Natural killer cell (primary cell): ENCODE measurements at regions not wholly inside any gene's neighbourhood (a gene's known extent, or its start where the extent isn't known, plus 50 kb on each side); places are given as distances from the start of the nearest gene placed in this dataset.

Experiments
- ATAC-seq, 3 donors: fragments of 150-1000 bp in 2 of 3; fragments of 200-7000 bp in 1 of 3; cut with Tn5 transposase; 1 replicate in 1 of 3; 2 replicates in 2 of 3; pipeline ENCODE4 v1.10.0; 2021; ENCODE audit warnings: mild to moderate bottlenecking in 2 of 3, moderate library complexity in 2 of 3
- DNase-seq, 2 donors: peaks; one replicate each; pipeline versions ENCODE4 v3.0.0 to v3.0.0-alpha.2; 2013 to 2021; ENCODE audit warnings: mixed read lengths in 1 of 2
- H3K27ac ChIP-seq: one replicate; pipeline ENCODE4 v1.5.1; 2013; ENCODE audit warnings: mild to moderate bottlenecking, low read length
- H3K27me3 ChIP-seq: one replicate; pipeline ENCODE4 v1.6.1; 2013; ENCODE audit warnings: low read length; ENCODE audit not compliant: control insufficient read depth, insufficient read depth
- H3K36me3 ChIP-seq: one replicate; pipeline ENCODE4 v1.6.1; 2013; ENCODE audit warnings: low read length; ENCODE audit not compliant: control insufficient read depth, insufficient read depth
- H3K4me1 ChIP-seq: one replicate; pipeline ENCODE4 v1.6.1; 2013; ENCODE audit warnings: low read length; ENCODE audit not compliant: control insufficient read depth, insufficient read depth
- H3K4me3 ChIP-seq: one replicate; pipeline ENCODE4 v1.5.1; 2013; ENCODE audit warnings: low read length
- H3K9me3 ChIP-seq: one replicate; pipeline ENCODE4 v1.6.1; 2013; ENCODE audit warnings: low read length; ENCODE audit not compliant: control insufficient read depth, insufficient read depth
- H3K27ac Mint-ChIP-seq, 2 donors: one replicate each; pipeline ENCODE4 v1.8.0; 2022; ENCODE audit warnings: mild to moderate bottlenecking in 2 of 2, mixed read lengths in 2 of 2, moderate library complexity in 1 of 2
- H3K27me3 Mint-ChIP-seq, 2 donors: one replicate each; pipeline ENCODE4 v1.8.0; 2022; ENCODE audit warnings: low read depth in 2 of 2, mixed read lengths in 2 of 2
- H3K36me3 Mint-ChIP-seq: one replicate; pipeline ENCODE4 v1.8.0; 2022; ENCODE audit warnings: mixed read lengths
- H3K4me1 Mint-ChIP-seq, 2 donors: one replicate each; pipeline ENCODE4 v1.8.0; 2022; ENCODE audit warnings: mixed read lengths in 2 of 2
- H3K4me3 Mint-ChIP-seq: one replicate; pipeline ENCODE4 v1.8.0; 2022; ENCODE audit warnings: mild to moderate bottlenecking, moderate library complexity, mixed read lengths
- H3K9me3 Mint-ChIP-seq, 2 donors: one replicate each; pipeline ENCODE4 v1.8.0; 2022; ENCODE audit warnings: mixed read lengths in 2 of 2
- WGBS: methylation state at CpG from one replicate; pipeline ENCODE4 v1.1.7; 2013; ENCODE audit warnings: missing lambda C conversion rate; ENCODE audit not compliant: insufficient coverage; 5-methylcytosine and 5-hydroxymethylcytosine counted together
- intact Hi-C: fragments of 100-400 bp; cut with micrococcal nuclease; formaldehyde crosslinking; loops from one replicate; pipeline ENCODE4 v1.14.2; 2022
- TF ChIP-seq, protein P1 (sequence below): fragments of 200-600 bp; IDR thresholded peaks from one replicate; pipeline ENCODE4 v1.8.0; 2022; ENCODE audit warnings: antibody characterized with exemption

DNA sequence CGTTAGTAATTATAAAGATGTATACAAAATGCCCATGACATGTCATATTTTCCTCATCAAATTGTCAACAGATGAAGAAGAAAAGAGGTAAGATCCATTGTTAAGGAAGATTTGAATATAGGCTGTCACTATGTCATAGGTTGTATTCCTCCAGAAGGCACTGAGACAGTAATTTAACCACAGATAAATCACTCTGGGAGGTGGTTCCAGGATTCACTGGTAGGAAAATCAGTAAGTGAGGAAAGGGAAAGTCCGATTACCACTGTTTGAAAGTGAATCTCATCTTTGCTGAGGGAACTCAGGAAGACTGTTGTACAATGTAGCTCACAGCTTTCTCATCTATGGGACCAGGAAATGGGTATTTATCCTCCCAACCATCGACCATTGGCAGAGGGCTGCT is 152.8 kb upstream of the TMEFF2 start:
- TF ChIP-seq, protein P1, sequence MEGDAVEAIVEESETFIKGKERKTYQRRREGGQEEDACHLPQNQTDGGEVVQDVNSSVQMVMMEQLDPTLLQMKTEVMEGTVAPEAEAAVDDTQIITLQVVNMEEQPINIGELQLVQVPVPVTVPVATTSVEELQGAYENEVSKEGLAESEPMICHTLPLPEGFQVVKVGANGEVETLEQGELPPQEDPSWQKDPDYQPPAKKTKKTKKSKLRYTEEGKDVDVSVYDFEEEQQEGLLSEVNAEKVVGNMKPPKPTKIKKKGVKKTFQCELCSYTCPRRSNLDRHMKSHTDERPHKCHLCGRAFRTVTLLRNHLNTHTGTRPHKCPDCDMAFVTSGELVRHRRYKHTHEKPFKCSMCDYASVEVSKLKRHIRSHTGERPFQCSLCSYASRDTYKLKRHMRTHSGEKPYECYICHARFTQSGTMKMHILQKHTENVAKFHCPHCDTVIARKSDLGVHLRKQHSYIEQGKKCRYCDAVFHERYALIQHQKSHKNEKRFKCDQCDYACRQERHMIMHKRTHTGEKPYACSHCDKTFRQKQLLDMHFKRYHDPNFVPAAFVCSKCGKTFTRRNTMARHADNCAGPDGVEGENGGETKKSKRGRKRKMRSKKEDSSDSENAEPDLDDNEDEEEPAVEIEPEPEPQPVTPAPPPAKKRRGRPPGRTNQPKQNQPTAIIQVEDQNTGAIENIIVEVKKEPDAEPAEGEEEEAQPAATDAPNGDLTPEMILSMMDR: no peak
- DNase-seq (no peak), ATAC-seq (no peak)
- Histone ChIP-seq H3K27ac (no peak overlapping the region), H3K36me3 (no peaks in the 10 kb centered on the region), H3K4me1 (no peaks in the 10 kb centered on the region), H3K9me3 (no peaks in the 10 kb centered on the region), H3K4me3 (no peak overlapping the region), H3K27me3 (no peaks in the 10 kb centered on the region)
- intact Hi-C loops: no loop called here
- H3K36me3 Mint-ChIP-seq: no peaks in the 10 kb centered on the region
- WGBS: 84% methylated on average over 2 of the region's 3 CpGs
- H3K27me3 Mint-ChIP-seq: no peaks in the 10 kb centered on the region
- no peak overlapping the region for H3K27ac Mint-ChIP-seq
- no peaks in the 10 kb centered on the region for H3K4me1 Mint-ChIP-seq
- H3K9me3 Mint-ChIP-seq: peaks cover 4 to 10% of the 10 kb centered on the region in 2 donors
- no peak overlapping the region for H3K4me3 Mint-ChIP-seq

DNA sequence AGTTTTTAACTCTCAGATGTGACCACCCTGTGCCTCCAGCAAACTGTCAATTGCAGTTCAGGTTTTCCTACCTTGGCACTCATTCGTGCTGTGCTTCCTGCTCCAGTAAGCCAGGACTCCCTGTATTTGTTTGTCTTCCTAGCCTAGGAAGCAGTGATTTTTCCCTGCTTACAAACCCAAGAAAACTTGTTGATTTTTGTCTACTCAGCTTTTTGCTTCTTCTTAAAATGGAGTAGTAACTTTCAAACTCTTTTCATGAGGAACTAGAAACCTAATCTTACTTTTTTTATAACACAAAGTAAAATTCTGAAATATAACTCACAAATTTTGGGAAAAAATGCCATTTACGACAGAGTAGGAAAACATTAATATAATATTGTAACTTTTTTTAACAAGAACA is 150.6 kb upstream of the TMEFF2 start:
- H3K27ac Mint-ChIP-seq: no peak overlapping the region
- Histone ChIP-seq H3K36me3 (no peaks in the 10 kb centered on the region), H3K4me1 (no peaks in the 10 kb centered on the region), H3K4me3 (no peak overlapping the region), H3K9me3 (no peaks in the 10 kb centered on the region), H3K27me3 (no peaks in the 10 kb centered on the region), H3K27ac (no peak overlapping the region)
- DNase-seq (no peak), ATAC-seq (no peak)
- intact Hi-C loops: no loop called here
- WGBS: 78% methylated on average over 1 of the region's 2 CpGs
- no peaks in the 10 kb centered on the region for H3K36me3 Mint-ChIP-seq
- no peaks in the 10 kb centered on the region for H3K4me1 Mint-ChIP-seq
- no peaks in the 10 kb centered on the region for H3K27me3 Mint-ChIP-seq
- H3K9me3 Mint-ChIP-seq: peaks cover 7 to 9% of the 10 kb centered on the region in 2 donors
- no peak overlapping the region for H3K4me3 Mint-ChIP-seq
- TF ChIP-seq, protein P1: no peak

DNA sequence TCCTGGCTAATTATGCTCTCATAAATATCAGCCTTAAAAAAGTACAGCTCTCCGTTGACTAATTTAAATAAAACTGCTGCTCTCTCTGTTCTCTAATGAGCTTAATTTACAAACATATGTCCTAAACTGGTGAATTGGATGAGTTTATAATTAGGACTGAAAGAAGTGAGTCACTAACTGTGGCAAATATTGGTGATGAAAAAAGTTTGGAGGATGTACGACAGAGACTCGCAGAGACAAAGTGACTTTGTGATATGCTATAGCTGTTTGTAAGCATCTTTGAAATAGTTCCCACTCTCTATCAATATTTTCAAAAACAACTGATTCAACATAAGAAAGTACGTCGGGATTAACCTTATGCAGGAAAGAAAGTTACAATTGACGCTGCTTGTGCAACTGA is 138.9 kb upstream of the TMEFF2 start:
- no peak for DNase-seq
- Histone ChIP-seq H3K4me1 (no peaks in the 10 kb centered on the region), H3K27me3 (no peaks in the 10 kb centered on the region), H3K4me3 (no peak overlapping the region), H3K36me3 (no peaks in the 10 kb centered on the region), H3K9me3 (no peaks in the 10 kb centered on the region), H3K27ac (no peak overlapping the region)
- H3K9me3 Mint-ChIP-seq: peaks cover 8 to 9% of the 10 kb centered on the region in 2 donors
- no peaks in the 10 kb centered on the region for H3K27me3 Mint-ChIP-seq
- TF ChIP-seq, protein P1: no peak
- H3K4me3 Mint-ChIP-seq: no peak overlapping the region
- H3K36me3 Mint-ChIP-seq: no peaks in the 10 kb centered on the region
- no peaks in the 10 kb centered on the region for H3K4me1 Mint-ChIP-seq
- intact Hi-C loops: no loop called here
- WGBS: 93% methylated on average over 4 of the region's 6 CpGs
- H3K27ac Mint-ChIP-seq: no peak overlapping the region
- ATAC-seq: no peak

DNA sequence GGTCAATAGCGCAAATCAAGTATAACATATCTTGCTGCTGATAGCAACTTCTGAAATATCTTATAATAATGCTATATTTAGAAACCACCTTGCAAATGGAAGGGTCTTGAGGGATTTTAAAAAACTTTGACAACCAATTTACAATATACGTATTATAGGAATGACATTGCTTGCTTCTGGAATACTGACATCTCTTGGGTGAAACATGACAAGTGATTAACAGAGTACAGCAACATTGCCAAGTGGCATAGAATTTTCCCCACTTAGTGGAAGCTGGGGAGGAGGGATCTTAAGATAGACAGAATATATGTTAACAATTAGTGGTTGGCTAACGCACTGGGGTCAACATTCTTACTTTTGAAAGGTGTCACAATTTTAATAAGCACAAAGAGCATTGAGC is 133.6 kb upstream of the TMEFF2 start:
- intact Hi-C loops: no loop called here
- peaks cover 9 to 11% of the 10 kb centered on the region in 2 donors for H3K9me3 Mint-ChIP-seq
- ATAC-seq (no peak), DNase-seq (no peak)
- Histone ChIP-seq H3K27me3 (no peaks in the 10 kb centered on the region), H3K36me3 (no peaks in the 10 kb centered on the region), H3K27ac (no peak overlapping the region), H3K4me3 (no peak overlapping the region), H3K4me1 (no peaks in the 10 kb centered on the region), H3K9me3 (no peaks in the 10 kb centered on the region)
- 89% methylated on average over 1 of the region's 3 CpGs for WGBS
- no peaks in the 10 kb centered on the region for H3K4me1 Mint-ChIP-seq
- TF ChIP-seq, protein P1: no peak
- no peak overlapping the region for H3K27ac Mint-ChIP-seq
- H3K36me3 Mint-ChIP-seq: no peaks in the 10 kb centered on the region
- no peak overlapping the region for H3K4me3 Mint-ChIP-seq
- H3K27me3 Mint-ChIP-seq: no peaks in the 10 kb centered on the region
